ENCODE measurements at regions not wholly inside any gene's neighbourhood (a gene's known extent, or its start where the extent isn't known, plus 50 kb on each side); places are given as distances from the start of the nearest gene placed in this dataset.

- TF ChIP-seq, protein P1, sequence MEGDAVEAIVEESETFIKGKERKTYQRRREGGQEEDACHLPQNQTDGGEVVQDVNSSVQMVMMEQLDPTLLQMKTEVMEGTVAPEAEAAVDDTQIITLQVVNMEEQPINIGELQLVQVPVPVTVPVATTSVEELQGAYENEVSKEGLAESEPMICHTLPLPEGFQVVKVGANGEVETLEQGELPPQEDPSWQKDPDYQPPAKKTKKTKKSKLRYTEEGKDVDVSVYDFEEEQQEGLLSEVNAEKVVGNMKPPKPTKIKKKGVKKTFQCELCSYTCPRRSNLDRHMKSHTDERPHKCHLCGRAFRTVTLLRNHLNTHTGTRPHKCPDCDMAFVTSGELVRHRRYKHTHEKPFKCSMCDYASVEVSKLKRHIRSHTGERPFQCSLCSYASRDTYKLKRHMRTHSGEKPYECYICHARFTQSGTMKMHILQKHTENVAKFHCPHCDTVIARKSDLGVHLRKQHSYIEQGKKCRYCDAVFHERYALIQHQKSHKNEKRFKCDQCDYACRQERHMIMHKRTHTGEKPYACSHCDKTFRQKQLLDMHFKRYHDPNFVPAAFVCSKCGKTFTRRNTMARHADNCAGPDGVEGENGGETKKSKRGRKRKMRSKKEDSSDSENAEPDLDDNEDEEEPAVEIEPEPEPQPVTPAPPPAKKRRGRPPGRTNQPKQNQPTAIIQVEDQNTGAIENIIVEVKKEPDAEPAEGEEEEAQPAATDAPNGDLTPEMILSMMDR (IDR thresholded peaks at IDR 0.05) = no peak
- TF ChIP-seq POLR2A (IDR thresholded peaks at IDR 0.05) = no peak
Measured at GRCh38 chr9:87089506-87089905, 142.2 kb upstream of the GAS1 start.
